Common myeloid progenitor, CD34-positive (primary cell): ENCODE measurements at regions not wholly inside any gene's neighbourhood (a gene's known extent, or its start where the extent isn't known, plus 50 kb on each side); places are given as distances from the start of the nearest gene placed in this dataset.

Experiments
- CTCF ChIA-PET: fragments of 350-600 bp; sonication (Branson Sonifier 250); formaldehyde crosslinking; loops from one replicate; lab custom pipeline; 2021; ENCODE audit warnings: antibody characterized with exemption; lab: Charles Lee
- POLR2A ChIA-PET: fragments of 350-600 bp; sonication (Branson Sonifier 250); formaldehyde crosslinking; loops from one replicate; lab custom pipeline; 2021; ENCODE audit warnings: antibody characterized with exemption; lab: Charles Lee
- DNase-seq, 3 donors: peaks; one replicate each; pipeline versions ENCODE4 v3.0.0 to v3.0.0-alpha.2; 2013
- H3K27ac ChIP-seq, 2 experiments: 1 replicate in 1 of 2; 2 replicates in 1 of 2; pipeline ENCODE4 v1.7.0; 2013; ENCODE audit warnings: inconsistent platforms in 2 of 2, low read length in 2 of 2, mild to moderate bottlenecking in 2 of 2, low read depth in 1 of 2, moderate library complexity in 1 of 2; ENCODE audit not compliant: severe bottlenecking in 2 of 2, insufficient read depth in 1 of 2, poor library complexity in 1 of 2
- H3K27me3 ChIP-seq, 5 experiments: replicated peaks in 2 of 5; 1 replicate in 3 of 5; 2 replicates in 2 of 5; pipeline versions ENCODE4 v1.6.1 to v1.7.0; 2013; ENCODE audit warnings: low read length in 4 of 5, mild to moderate bottlenecking in 2 of 5, moderate library complexity in 2 of 5, inconsistent platforms in 1 of 5; ENCODE audit not compliant: insufficient read depth in 5 of 5, control insufficient read depth in 4 of 5
- H3K36me3 ChIP-seq, 4 experiments: 1 replicate in 2 of 4; 2 replicates in 2 of 4; pipeline versions ENCODE4 v1.6.1 to v1.7.0; 2013; ENCODE audit warnings: low read length in 3 of 4, control low read depth in 1 of 4, mild to moderate bottlenecking in 1 of 4; ENCODE audit not compliant: control insufficient read depth in 4 of 4, insufficient read depth in 4 of 4
- H3K4me1 ChIP-seq, 4 experiments: 1 replicate in 3 of 4; 2 replicates in 1 of 4; pipeline versions ENCODE4 v1.6.1 to v1.7.1; 2013; ENCODE audit warnings: low read length in 3 of 4, mild to moderate bottlenecking in 3 of 4, control low read depth in 1 of 4, inconsistent platforms in 1 of 4, moderate library complexity in 1 of 4; ENCODE audit not compliant: control insufficient read depth in 4 of 4, insufficient read depth in 4 of 4; ENCODE audit errors: control extremely low read depth in 1 of 4
- H3K4me3 ChIP-seq, 7 experiments: 1 replicate in 4 of 7; 2 replicates in 3 of 7; pipeline versions ENCODE4 v1.5.1 to v1.7.0; 2013; ENCODE audit warnings: mild to moderate bottlenecking in 7 of 7, low read length in 6 of 7, moderate library complexity in 6 of 7, inconsistent platforms in 2 of 7, low read depth in 2 of 7, control low read depth in 1 of 7; ENCODE audit not compliant: insufficient read depth in 4 of 7, control insufficient read depth in 1 of 7; ENCODE audit errors: extremely low read depth in 1 of 7
- H3K9me3 ChIP-seq, 5 experiments: 1 replicate in 4 of 5; 2 replicates in 1 of 5; pipeline versions ENCODE4 v1.6.1 to v1.7.1; 2013; ENCODE audit warnings: low read length in 4 of 5, mild to moderate bottlenecking in 2 of 5, inconsistent platforms in 1 of 5, low read depth in 1 of 5, moderate library complexity in 1 of 5; ENCODE audit not compliant: control insufficient read depth in 4 of 5, insufficient read depth in 2 of 5; ENCODE audit errors: control extremely low read depth in 1 of 5
- WGBS: methylation state at CpG from one replicate; pipeline ENCODE4 v1.1.5; 2013; ENCODE audit not compliant: insufficient coverage; 5-methylcytosine and 5-hydroxymethylcytosine counted together

DNA sequence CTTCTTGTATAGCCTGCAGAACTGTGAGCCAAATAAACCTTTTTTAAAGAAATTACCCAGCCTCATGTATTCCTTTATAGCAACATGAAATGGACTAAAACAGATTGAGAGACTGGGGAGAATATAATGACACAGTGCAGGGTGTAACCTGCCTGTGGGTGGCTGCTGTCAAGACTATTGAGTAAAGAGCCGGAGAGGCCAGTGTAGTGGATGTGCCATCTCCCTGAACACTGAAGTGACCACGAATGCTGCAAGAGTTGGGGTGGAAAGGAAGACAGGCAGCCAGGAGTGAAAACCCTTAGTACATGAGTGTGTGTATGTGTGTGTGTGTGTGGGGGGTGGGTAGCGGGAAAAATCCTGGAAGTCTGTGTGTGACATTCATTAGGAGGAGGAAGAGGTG is 55.2 kb upstream of the FLT1 start:
- Histone ChIP-seq H3K36me3 (no peaks in the 10 kb centered on the region), H3K27ac (no peak overlapping the region), H3K9me3 (no peaks in the 10 kb centered on the region), H3K4me1 (no peaks in the 10 kb centered on the region), H3K4me3 (no peak overlapping the region), H3K27me3 (no peaks in the 10 kb centered on the region)
- no peak for DNase-seq
- ChIA-PET CTCF (no interaction called here), POLR2A (no interaction called here)
- 100% methylated on average over 1 of the region's 3 CpGs for whole genome bisulfite sequencing

DNA sequence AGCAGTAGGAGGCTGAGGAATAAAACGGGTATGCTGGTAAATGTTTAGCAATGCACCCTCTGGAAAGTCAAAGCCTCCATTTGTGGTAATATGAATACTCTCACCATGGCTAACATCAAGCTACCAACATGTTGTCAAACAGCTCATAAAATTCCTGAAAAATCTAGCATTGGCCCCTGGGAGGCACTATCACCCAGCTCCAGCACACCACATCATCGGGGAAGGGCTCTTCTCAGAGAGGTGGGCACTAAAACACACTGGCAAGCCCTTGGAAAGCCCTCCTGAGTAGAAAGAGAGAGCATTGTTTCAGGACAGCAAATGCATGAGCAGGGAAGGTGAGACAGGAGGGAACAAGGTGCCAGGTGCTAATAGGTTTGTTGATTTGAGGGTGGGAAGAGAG is 53.9 kb upstream of the FLT1 start:
- ChIA-PET POLR2A (interaction anchor here (0.6 kb wide), 1 partner anchor 245 kb away, joined by 3 read pairs; no protein-coding TSS in a partner anchor), CTCF (no interaction called here)
- no peaks in the 10 kb centered on the region for H3K27me3 ChIP-seq
- H3K4me1 ChIP-seq, result no peaks in the 10 kb centered on the region
- peaks cover 0 to 3% (median 0%) of the 10 kb centered on the region in 5 experiments for H3K9me3 ChIP-seq
- DNase-seq, result no peak
- no peaks in the 10 kb centered on the region for H3K36me3 ChIP-seq
- 100% methylated on average over 1 of the region's 2 CpGs for WGBS
- no peak overlapping the region for H3K4me3 ChIP-seq
- H3K27ac ChIP-seq, result no peak overlapping the region

DNA sequence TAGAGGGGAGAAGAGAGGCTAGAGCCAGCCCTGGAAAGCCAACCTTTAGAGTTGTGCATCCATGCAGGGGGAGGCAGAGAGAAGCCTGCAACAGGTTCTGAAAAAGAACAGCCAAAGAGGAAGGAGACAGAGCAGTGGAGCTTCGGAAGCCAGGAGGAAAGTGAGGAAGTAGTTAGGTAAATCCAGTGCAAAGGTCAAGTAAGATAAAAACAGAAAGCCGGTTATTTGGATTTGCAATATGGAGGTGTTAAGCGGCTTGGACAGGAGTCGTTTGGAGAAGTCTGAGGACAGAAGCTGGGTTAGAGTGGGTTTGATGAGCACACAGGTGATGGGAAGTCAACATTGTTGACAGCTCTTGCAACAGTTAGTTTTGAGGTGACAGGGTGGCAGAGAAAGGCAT is 53.5 kb upstream of the FLT1 start:
- H3K9me3 ChIP-seq, result peaks cover 0 to 7% (median 4%) of the 10 kb centered on the region in 5 experiments

DNA sequence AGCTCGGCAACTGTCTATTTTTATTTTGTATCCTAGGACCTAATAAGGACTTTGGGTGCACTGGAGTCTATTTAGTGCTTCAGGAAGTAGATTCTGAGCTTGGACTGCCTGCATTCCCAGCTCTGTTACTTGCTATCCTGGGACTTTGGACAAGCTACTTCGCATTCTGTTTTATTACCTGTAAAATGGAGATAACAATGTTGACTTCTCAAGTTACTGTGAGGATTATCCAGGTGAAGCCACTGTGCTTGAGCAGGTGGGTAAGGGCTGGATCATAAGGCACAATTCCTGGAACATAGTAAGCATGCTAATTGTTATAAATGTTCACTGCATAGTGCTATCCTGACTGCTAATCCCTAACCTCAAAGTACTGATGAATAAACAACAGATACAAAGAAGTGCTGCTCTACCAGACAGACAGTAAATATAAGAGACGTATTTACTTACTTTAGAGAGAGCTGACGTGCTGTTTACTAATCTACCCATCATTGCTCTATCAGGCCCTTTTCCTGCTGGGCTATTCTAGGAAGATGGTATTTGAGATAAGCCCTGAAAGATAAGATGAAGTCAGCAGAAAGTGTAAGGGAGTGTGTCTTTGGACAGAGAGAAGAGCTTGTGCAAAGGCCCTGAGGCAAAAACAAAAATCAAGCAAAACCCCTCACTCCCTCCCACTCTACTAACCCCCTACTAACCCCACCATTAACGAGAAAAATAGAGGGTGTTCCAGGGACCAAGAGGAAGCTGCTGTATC is 50.8 kb upstream of the FLT1 start:
- peaks cover 0 to 11% (median 8%) of the 10 kb centered on the region in 5 experiments for H3K9me3 ChIP-seq
- H3K4me1 ChIP-seq, result no peaks in the 10 kb centered on the region
- POLR2A ChIA-PET, result no interaction called here
- no peaks in the 10 kb centered on the region for H3K36me3 ChIP-seq
- WGBS, result 100% methylated on average over 2 of the region's 5 CpGs
- no peak for DNase-seq
- no peaks in the 10 kb centered on the region for H3K27me3 ChIP-seq
- no peak overlapping the region for H3K4me3 ChIP-seq
- H3K27ac ChIP-seq, result no peak overlapping the region
- CTCF ChIA-PET, result interaction anchor here (1.6 kb wide), 1 partner anchor 12 kb away, joined by 3 read pairs; no protein-coding TSS in a partner anchor

More for the DNA sequence above, 53.5 kb upstream of the FLT1 start:
- no peaks in the 10 kb centered on the region for H3K27me3 ChIP-seq
- POLR2A ChIA-PET, result no interaction called here
- CTCF ChIA-PET, result no interaction called here
- H3K4me3 ChIP-seq, result no peak overlapping the region
- DNase-seq, result no peak
- H3K36me3 ChIP-seq, result no peaks in the 10 kb centered on the region
- 92% methylated on average over 4 of the region's 4 CpGs for WGBS
- no peaks in the 10 kb centered on the region for H3K4me1 ChIP-seq
- no peak overlapping the region for H3K27ac ChIP-seq
